ENCODE measurements at regions not wholly inside any gene's neighbourhood (a gene's known extent, or its start where the extent isn't known, plus 50 kb on each side); places are given as distances from the start of the nearest gene placed in this dataset.

- H3K36me3 Mint-ChIP-seq, result no peaks in the 10 kb centered on the region
- H3K9me3 Mint-ChIP-seq, result peaks cover 4% of the 10 kb centered on the region in 2 donors
- no peak for DNase-seq (ENCODE audit: low spot score in 2 of 2)
- no peak for ATAC-seq
- H3K27ac Mint-ChIP-seq, result no peak overlapping the region
These were observed 243.6 kb downstream of the TTLL2 start for GRCh38 chr6:167568407-167569024.

- Mint-ChIP-seq H3K27ac (no peak overlapping the region), H3K36me3 (no peaks in the 10 kb centered on the region), H3K9me3 (no peaks in the 10 kb centered on the region)
- ATAC-seq, result no peak
- no peak for DNase-seq (ENCODE audit: low spot score in 2 of 2)
These were observed 244.3 kb downstream of the TTLL2 start for GRCh38 chr6:167569041-167569805.

GRCh38 chr6:167569879-167570278 lies 245.0 kb downstream of the TTLL2 start:
- H3K9me3 Mint-ChIP-seq, result no peaks in the 10 kb centered on the region
- ATAC-seq (no peak), DNase-seq (ENCODE audit: low spot score in 2 of 2) (no peak)
- H3K36me3 Mint-ChIP-seq, result no peaks in the 10 kb centered on the region
- no peak overlapping the region for H3K27ac Mint-ChIP-seq

GRCh38 chr6:167570460-167571400 lies 245.8 kb downstream of the TTLL2 start:
- H3K9me3 Mint-ChIP-seq, result no peaks in the 10 kb centered on the region
- no peak for ATAC-seq

DNA sequence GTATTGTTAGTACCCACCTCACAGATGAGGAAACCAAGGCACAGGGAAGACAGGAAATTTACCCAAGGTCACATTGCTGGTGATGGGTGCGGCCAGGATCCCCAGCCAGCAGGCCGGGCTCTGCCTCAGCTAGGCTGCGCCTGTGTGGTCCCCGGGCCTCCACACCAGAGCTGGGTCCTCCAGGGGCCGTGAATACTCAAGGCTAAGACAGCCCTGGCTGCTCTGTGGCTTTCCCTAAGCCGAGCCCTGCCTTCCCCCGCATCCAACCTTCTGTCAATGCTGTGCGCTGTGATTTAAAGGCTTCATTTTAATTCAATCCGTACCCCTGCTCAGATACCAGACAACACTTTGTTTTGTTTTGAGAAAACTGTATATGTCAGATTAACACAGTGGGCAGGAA lies 246.7 kb downstream of the TTLL2 start:
- Mint-ChIP-seq H3K36me3 (no peaks in the 10 kb centered on the region), H3K9me3 (no peaks in the 10 kb centered on the region), H3K27ac (no peak overlapping the region)
- DNase-seq (ENCODE audit: low spot score in 2 of 2) (no peak), ATAC-seq (no peak)

More at GRCh38 chr6:167570460-167571400, 245.8 kb downstream of the TTLL2 start:
- no peak for DNase-seq (ENCODE audit: low spot score in 2 of 2)
- Mint-ChIP-seq H3K27ac (no peak overlapping the region), H3K36me3 (no peaks in the 10 kb centered on the region)

GRCh38 chr6:167572106-167572505 lies 247.2 kb downstream of the TTLL2 start:
- no peaks in the 10 kb centered on the region for H3K36me3 Mint-ChIP-seq
- H3K9me3 Mint-ChIP-seq, result no peaks in the 10 kb centered on the region
- no peak for ATAC-seq
- no peak overlapping the region for H3K27ac Mint-ChIP-seq
- no peak for DNase-seq (ENCODE audit: low spot score in 2 of 2)

DNA sequence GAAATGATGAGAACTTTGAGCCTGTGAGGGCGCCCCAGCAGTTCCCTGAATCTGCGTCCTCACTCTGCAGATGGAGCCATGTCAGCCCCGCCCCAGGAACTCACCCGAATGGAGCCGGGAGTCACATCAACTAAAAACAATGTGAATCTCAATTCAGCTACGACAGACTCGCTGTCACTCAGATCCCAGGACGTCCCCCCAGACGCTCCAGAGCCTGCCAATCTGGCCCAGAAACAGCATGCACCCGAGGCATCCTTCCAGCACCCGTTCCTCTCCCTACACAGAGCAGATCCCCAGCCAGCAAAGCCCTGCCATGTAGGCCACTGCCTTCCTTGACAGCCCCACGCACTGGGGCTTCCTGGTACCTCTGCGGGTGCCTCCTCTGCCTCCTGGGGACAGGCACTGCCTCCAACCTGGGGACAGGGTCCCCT lies 248.0 kb downstream of the TTLL2 start:
- Mint-ChIP-seq H3K36me3 (no peaks in the 10 kb centered on the region), H3K27ac (no peak overlapping the region), H3K9me3 (no peaks in the 10 kb centered on the region)
- ATAC-seq (no peak), DNase-seq (ENCODE audit: low spot score in 2 of 2) (no peak)

DNA sequence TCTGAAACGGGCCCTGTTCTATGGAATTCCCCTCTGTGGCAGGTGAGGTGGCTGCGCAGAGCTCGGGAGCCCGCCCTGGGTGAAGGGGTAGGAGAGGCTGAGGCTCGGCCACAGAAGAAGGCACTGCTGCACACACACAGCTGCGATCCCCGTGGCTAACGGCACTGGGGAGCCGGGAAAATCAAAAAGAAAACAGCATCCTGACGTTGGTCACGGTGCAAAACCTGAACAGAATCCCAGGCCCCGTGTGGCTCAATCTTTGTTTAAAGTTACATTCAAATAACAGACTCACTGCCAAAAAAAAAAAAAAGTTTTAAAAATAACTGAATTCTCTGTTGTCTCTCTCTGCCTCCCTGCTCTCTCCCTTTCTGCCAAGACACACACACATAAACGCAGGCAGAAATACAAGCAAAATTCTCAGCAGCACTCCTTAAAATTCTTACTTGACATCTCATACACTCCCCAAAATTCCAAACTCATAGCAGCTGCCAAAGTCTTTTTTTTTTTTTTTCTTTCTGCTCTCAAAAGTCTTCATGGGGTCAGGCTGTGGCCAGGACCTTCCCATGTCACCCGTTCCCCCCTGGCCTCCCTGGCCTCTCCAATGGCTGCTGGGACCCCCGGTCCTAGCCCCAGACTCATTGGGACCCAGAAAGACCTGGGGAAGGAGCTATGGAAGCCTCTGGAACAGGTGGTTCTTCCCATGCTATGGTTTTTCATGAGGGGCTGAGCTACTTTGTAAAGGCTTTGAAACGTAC lies 248.8 kb downstream of the TTLL2 start:
- no peak for DNase-seq (ENCODE audit: low spot score in 2 of 2)
- no peaks in the 10 kb centered on the region for H3K36me3 Mint-ChIP-seq
- no peaks in the 10 kb centered on the region for H3K9me3 Mint-ChIP-seq
- ATAC-seq, result no peak
- H3K27ac Mint-ChIP-seq, result no peak overlapping the region

GRCh38 chr6:167574431-167575151 lies 249.7 kb downstream of the TTLL2 start:
- Mint-ChIP-seq H3K9me3 (no peaks in the 10 kb centered on the region), H3K36me3 (no peaks in the 10 kb centered on the region), H3K27ac (no peak overlapping the region)
- DNase-seq (ENCODE audit: low spot score in 2 of 2) (no peak), ATAC-seq (no peak)

DNA sequence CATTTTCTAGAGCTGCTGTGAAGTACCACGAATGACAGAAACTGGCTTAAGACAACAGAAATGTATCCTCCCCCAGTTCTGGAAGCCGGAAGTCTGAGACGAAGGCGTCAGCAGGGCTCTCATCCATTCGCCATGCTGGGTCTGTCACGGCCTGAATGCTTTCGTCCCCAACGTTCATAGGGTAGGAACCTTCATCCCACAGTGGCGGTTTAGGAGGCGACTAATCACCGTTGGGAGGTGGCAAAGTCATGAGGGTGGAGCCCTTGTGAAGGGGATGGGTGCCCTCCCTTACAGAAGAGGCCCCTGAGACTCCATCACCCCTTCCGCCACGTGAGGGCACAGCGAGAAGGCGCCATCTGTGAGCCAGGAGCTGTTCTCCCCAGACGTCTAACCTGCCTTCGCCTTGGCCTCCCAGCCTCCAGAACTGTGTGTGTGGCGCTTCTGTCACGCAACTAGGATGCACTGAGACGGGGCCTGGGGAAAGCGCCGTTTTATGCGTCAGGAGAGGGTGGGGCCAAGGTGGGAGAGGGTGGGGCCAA lies 250.3 kb downstream of the TTLL2 start:
- Mint-ChIP-seq H3K9me3 (no peaks in the 10 kb centered on the region), H3K27ac (no peak overlapping the region), H3K36me3 (no peaks in the 10 kb centered on the region)
- no peak for ATAC-seq
- no peak for DNase-seq (ENCODE audit: low spot score in 2 of 2)

GRCh38 chr6:167576050-167576741 lies 250.5 kb upstream of the AFDN start:
- no peak for ATAC-seq
- no peak for DNase-seq (ENCODE audit: low spot score in 2 of 2)
- H3K36me3 Mint-ChIP-seq, result no peaks in the 10 kb centered on the region
- no peak overlapping the region for H3K27ac Mint-ChIP-seq
- no peaks in the 10 kb centered on the region for H3K9me3 Mint-ChIP-seq

DNA sequence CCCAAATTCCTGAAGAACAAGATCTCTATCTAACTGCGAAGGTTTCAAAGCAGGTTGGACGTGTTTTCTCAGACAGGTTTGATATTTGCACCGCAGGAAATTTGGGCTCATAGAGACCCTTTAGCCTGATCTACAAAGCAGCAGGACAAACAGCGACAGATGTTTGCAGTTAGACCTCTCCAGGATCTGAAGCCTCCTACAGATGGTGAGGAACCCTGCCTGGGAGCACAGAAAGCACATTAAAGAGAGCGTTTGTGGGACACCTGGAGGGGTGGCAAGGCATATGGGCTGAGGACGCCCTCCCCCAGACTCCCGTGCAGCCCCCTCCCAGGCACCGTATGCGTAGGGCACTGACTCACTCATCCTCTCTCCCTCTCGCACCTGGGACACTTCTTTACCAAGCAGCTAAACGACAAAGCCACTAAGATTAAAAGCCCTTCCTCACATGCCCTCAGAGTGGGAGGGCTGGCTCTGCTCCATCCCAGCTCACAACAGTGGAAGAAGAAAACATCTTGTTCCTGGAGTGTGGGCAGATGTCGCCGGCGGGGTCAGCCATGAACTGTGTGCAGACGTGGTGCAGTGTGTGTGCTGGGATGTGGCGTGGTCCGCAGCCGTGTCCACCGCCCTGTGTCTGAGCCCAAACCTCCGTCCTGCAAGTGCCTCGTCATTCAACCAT lies 249.7 kb upstream of the AFDN start:
- no peak for ATAC-seq

GRCh38 chr6:167577891-167578361 lies 248.8 kb upstream of the AFDN start:
- Mint-ChIP-seq H3K27ac (no peak overlapping the region), H3K36me3 (peaks cover 5% of the 10 kb centered on the region in 2 donors), H3K9me3 (peaks cover 5% of the 10 kb centered on the region in 2 donors)
- no peak for ATAC-seq
- DNase-seq (ENCODE audit: low spot score in 2 of 2), result no peak

More for the DNA sequence above, 249.7 kb upstream of the AFDN start:
- Mint-ChIP-seq H3K36me3 (no peaks in the 10 kb centered on the region), H3K9me3 (no peaks in the 10 kb centered on the region), H3K27ac (no peak overlapping the region)
- no peak for DNase-seq (ENCODE audit: low spot score in 2 of 2)

DNA sequence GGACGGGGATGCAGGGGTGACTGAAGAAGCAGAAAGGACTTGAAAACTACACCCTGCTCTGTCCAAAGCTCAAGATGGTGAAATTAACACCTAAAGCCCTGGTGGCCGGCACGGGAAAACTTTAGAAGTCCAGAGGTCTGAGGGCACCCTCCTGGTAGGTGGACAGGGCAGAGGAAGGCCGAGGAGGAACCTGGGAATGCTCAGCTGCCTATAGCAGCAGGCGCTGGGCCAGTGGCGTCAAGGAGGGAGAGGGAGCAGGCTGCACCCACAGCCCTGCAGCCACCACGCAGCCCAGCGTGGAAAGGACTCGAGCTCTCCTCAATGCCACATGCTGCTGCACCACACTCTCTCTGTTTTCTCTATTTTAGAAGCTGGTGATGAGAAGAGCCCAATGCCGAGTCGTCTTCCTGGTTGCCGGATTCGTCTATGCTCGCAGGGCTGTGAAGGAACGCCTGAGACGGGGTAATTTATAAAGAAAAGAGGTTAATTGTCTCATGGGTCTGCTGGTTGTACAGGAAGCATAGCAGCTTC lies 248.3 kb upstream of the AFDN start:
- H3K9me3 Mint-ChIP-seq, result peaks cover 8 to 9% of the 10 kb centered on the region in 2 donors
- peaks cover 5 to 8% of the 10 kb centered on the region in 2 donors for H3K36me3 Mint-ChIP-seq
- ATAC-seq (no peak), DNase-seq (ENCODE audit: low spot score in 2 of 2) (no peak)
- H3K27ac Mint-ChIP-seq, result no peak overlapping the region

All from activated naive CD4-positive, alpha-beta T cell treated with anti-CD3 and anti-CD28 coated beads, Interleukin-2, amount 50 U/mL, for 72 hours (primary cell).